NT2/D1 (cell line): ENCODE measurements at regions not wholly inside any gene's neighbourhood (a gene's known extent, or its start where the extent isn't known, plus 50 kb on each side); places are given as distances from the start of the nearest gene placed in this dataset.

Experiments used
- SUZ12 ChIP-seq: IDR thresholded peaks from 2 replicates; pipeline ENCODE4 v1.6.1; 2011; ENCODE audit not compliant: insufficient read length, insufficient read depth; ENCODE audit errors: extremely low read depth
- YY1 ChIP-seq: IDR thresholded peaks from 2 replicates; pipeline ENCODE4 v1.6.1; 2011; ENCODE audit not compliant: insufficient read length, insufficient read depth
- ZNF274 ChIP-seq: IDR thresholded peaks from 2 replicates; pipeline ENCODE4 v1.6.1; 2011; ENCODE audit warnings: mild to moderate bottlenecking, low read depth, low read length

GRCh38 chr22:27113211-27113635 lies 455.8 kb downstream of the MIAT start:
- TF ChIP-seq SUZ12 (no peak), YY1 (no peak), ZNF274 (no peak)
